Osteoblast (primary cell): ENCODE measurements at regions not wholly inside any gene's neighbourhood (a gene's known extent, or its start where the extent isn't known, plus 50 kb on each side); places are given as distances from the start of the nearest gene placed in this dataset.

Experiments used
- DNase-seq: peaks from one replicate; pipeline ENCODE4 v3.0.0; 2011; ENCODE audit warnings: low spot score, mixed read lengths; ENCODE audit not compliant: insufficient read length; ENCODE audit errors: missing footprints
- H2AFZ ChIP-seq: 2 replicates; pipeline ENCODE4 v1.6.0; 2011; ENCODE audit warnings: mild to moderate bottlenecking, low read length
- H3K27ac ChIP-seq: 2 replicates; pipeline ENCODE4 v1.5.1; 2011; ENCODE audit warnings: mild to moderate bottlenecking, low read depth, low read length, moderate library complexity
- H3K27me3 ChIP-seq: 2 replicates; pipeline ENCODE4 v1.6.0; 2012; ENCODE audit warnings: mild to moderate bottlenecking, control low read depth, inconsistent platforms, low read length, moderate library complexity; ENCODE audit not compliant: insufficient read depth
- H3K36me3 ChIP-seq: 2 replicates; pipeline ENCODE4 v1.5.1; 2011; ENCODE audit warnings: mild to moderate bottlenecking, low read length, control low read depth, moderate library complexity; ENCODE audit not compliant: insufficient read depth
- H3K4me1 ChIP-seq: 2 replicates; pipeline ENCODE4 v1.5.1; 2011; ENCODE audit warnings: mild to moderate bottlenecking, low read length, control low read depth, moderate library complexity; ENCODE audit not compliant: insufficient read depth
- H3K4me2 ChIP-seq: 2 replicates; pipeline ENCODE4 v1.6.0; 2011; ENCODE audit warnings: mild to moderate bottlenecking, low read length; ENCODE audit not compliant: insufficient read depth
- H3K4me3 ChIP-seq: fragments of 200-600 bp; sonication (generic); 3 replicates; pipeline ENCODE4 v1.5.1; 2012; ENCODE audit warnings: mild to moderate bottlenecking, low read length, inconsistent platforms; ENCODE audit not compliant: insufficient read depth
- H3K79me2 ChIP-seq: 2 replicates; pipeline ENCODE4 v1.6.0; 2012; ENCODE audit warnings: mild to moderate bottlenecking, low read length, control low read depth, inconsistent platforms; ENCODE audit not compliant: insufficient read depth
- H3K9me3 ChIP-seq: 2 replicates; pipeline ENCODE4 v1.5.1; 2011; ENCODE audit warnings: low read depth, low read length, control low read depth
- H4K20me1 ChIP-seq: 2 replicates; pipeline ENCODE4 v1.6.0; 2012; ENCODE audit warnings: mild to moderate bottlenecking, low read length, control low read depth; ENCODE audit not compliant: insufficient read depth
- TF ChIP-seq, protein P1 (sequence below): IDR thresholded peaks from 2 replicates; pipeline ENCODE4 v1.5.1; 2011; ENCODE audit warnings: mild to moderate bottlenecking, low read depth, low read length, moderate library complexity; ENCODE audit errors: extremely low read depth

DNA sequence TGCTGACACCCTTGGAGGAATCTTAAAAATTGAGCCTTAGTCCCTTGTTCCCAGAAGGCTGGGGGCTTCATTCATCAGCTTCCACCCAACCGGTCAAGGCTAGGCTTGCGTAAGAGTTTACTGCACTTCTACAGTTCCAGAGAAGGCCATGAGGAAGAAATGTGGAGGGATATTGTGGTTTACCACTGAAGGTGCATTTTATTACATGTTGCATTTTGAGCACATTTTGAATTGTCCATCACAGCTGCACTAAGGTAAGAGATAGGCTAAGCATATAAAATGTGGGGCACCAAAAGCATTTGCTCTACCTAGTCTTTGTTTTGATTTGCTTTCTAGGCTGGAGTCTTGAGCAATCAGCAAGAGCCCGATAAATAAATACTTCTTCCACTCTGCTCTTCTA, 167.1 kb upstream of the PAPPA start:
- no peak for DNase-seq
- Histone ChIP-seq H3K79me2 (no peaks in the 10 kb centered on the region), H3K4me1 (peaks cover 18% of the 10 kb centered on the region), H3K36me3 (no peaks in the 10 kb centered on the region), H3K4me3 (no peak overlapping the region), H4K20me1 (no peaks in the 10 kb centered on the region), H3K27ac (no peak overlapping the region), H2AFZ (no peak overlapping the region), H3K4me2 (no peak overlapping the region), H3K27me3 (no peaks in the 10 kb centered on the region), H3K9me3 (no peaks in the 10 kb centered on the region)
- TF ChIP-seq, protein P1, sequence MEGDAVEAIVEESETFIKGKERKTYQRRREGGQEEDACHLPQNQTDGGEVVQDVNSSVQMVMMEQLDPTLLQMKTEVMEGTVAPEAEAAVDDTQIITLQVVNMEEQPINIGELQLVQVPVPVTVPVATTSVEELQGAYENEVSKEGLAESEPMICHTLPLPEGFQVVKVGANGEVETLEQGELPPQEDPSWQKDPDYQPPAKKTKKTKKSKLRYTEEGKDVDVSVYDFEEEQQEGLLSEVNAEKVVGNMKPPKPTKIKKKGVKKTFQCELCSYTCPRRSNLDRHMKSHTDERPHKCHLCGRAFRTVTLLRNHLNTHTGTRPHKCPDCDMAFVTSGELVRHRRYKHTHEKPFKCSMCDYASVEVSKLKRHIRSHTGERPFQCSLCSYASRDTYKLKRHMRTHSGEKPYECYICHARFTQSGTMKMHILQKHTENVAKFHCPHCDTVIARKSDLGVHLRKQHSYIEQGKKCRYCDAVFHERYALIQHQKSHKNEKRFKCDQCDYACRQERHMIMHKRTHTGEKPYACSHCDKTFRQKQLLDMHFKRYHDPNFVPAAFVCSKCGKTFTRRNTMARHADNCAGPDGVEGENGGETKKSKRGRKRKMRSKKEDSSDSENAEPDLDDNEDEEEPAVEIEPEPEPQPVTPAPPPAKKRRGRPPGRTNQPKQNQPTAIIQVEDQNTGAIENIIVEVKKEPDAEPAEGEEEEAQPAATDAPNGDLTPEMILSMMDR: no peak

DNA sequence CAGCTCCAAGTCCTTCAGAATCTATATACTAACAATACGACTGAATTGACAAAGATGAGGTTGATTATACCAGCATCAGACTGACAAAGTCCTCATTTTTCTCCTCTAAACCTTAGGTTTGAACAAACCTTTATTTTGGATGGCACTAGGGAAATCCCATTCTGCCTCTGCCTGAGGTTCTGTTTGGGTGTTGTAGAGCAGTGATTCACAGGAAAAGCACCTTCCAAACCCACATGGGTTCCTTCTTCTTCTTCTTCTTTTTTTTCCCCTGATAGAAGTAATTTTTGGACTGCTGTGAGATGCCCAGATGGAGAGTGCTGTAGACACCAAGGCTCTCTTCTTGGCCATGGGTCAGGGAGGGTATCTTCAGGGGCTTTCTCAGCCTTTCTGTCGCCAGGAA, 164.9 kb upstream of the PAPPA start:
- H3K79me2 ChIP-seq: no peaks in the 10 kb centered on the region
- TF ChIP-seq, protein P1: no peak
- H3K4me2 ChIP-seq: peak overlapping the region; percentile 4
- H4K20me1 ChIP-seq: no peaks in the 10 kb centered on the region
- H3K9me3 ChIP-seq: no peaks in the 10 kb centered on the region
- no peak overlapping the region for H2AFZ ChIP-seq
- H3K27me3 ChIP-seq: no peaks in the 10 kb centered on the region
- DNase-seq: no peak
- no peaks in the 10 kb centered on the region for H3K36me3 ChIP-seq
- no peak overlapping the region for H3K4me3 ChIP-seq
- peak overlapping the region; percentile 74 for H3K27ac ChIP-seq
- peaks cover 24% of the 10 kb centered on the region for H3K4me1 ChIP-seq

DNA sequence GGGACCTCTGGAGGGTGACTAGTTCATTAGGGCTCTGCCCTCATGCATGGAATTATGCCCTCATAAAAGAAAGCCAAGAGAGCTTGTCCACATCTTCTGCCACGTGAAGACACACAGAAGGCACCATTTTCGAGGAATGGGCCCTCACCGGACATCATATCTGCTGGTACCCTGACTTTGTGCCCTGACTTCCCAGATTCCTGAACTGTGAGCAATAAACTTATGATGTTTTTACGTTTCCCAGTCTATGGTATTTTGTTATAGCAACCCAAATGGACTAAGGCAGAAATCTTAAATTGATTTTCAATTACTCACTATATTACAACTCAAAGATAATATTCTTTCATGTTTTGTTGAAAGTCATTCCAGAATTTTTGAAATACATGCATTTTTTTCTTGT, 163.8 kb upstream of the PAPPA start:
- H2AFZ ChIP-seq: no peak overlapping the region
- H3K27ac ChIP-seq: peak overlapping the region; percentile 74
- no peak overlapping the region for H3K4me3 ChIP-seq
- no peaks in the 10 kb centered on the region for H3K27me3 ChIP-seq
- H4K20me1 ChIP-seq: no peaks in the 10 kb centered on the region
- no peaks in the 10 kb centered on the region for H3K36me3 ChIP-seq
- DNase-seq: no peak
- H3K79me2 ChIP-seq: no peaks in the 10 kb centered on the region
- peaks cover 24% of the 10 kb centered on the region for H3K4me1 ChIP-seq
- TF ChIP-seq, protein P1: no peak
- H3K4me2 ChIP-seq: no peak overlapping the region
- H3K9me3 ChIP-seq: no peaks in the 10 kb centered on the region

DNA sequence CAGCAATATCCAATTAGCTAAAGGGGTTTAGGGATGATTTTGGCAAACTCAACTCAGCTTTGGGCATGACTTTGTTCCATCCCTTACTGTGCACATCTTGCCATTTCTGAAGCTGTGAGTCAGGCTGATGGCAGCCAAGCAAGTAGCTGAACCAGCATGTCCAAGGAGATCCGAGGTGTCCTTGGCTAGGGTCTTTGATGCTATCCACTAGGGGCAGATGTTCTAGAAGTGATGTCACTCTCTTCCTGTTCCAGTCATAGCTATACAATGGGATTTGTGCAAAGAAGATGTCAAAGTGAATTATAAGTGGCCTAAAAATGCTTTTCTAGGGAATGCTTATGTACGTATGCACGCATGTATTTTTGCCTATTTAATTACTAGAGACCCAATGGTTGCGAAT, 160.8 kb upstream of the PAPPA start:
- Histone ChIP-seq H3K27me3 (no peaks in the 10 kb centered on the region), H3K4me2 (no peak overlapping the region), H2AFZ (no peak overlapping the region), H4K20me1 (no peaks in the 10 kb centered on the region), H3K79me2 (no peaks in the 10 kb centered on the region), H3K4me3 (no peak overlapping the region), H3K9me3 (no peaks in the 10 kb centered on the region), H3K27ac (no peak overlapping the region), H3K36me3 (no peaks in the 10 kb centered on the region), H3K4me1 (peaks cover 49% of the 10 kb centered on the region)
- no peak for DNase-seq
- TF ChIP-seq, protein P1: peak; percentile 14
